IMR-90 (cell line): ENCODE measurements at regions not wholly inside any gene's neighbourhood (a gene's known extent, or its start where the extent isn't known, plus 50 kb on each side); places are given as distances from the start of the nearest gene placed in this dataset.
"Not testable (repeated sequence)": the region's sequence is repeated elsewhere in the genome, so short reads cannot be mapped to it uniquely, and the experiment has no call there.

Source experiments
- ATAC-seq: fragments of 200-7000 bp; cut with Tn5 transposase; 2 replicates; pipeline ENCODE4 v1.9.1; 2020; ENCODE audit warnings: low read depth, mild to moderate bottlenecking, moderate library complexity
- BruUV-seq: library from RNA; stranded (reverse); fragments of 400-500 nt; replicated peaks from 2 replicates; lab custom pipeline; 2021; lab: Mats Ljungman, UMichigan
- CTCF ChIA-PET: fragments of 300-600 bp; formaldehyde crosslinking; extraction: SDS; loops from one replicate; lab custom pipeline; 2021; ENCODE audit warnings: antibody characterized with exemption; lab: Yijun Ruan, JAX
- POLR2A ChIA-PET: fragments of 300-600 bp; sonication (Branson Sonifier 250); formaldehyde crosslinking; loops from one replicate; lab custom pipeline; 2022; ENCODE audit warnings: antibody characterized with exemption; ENCODE audit not compliant: unreplicated experiment; lab: Charles Lee
- DNase-seq: peaks from one replicate; pipeline ENCODE4 v3.0.0; 2013
- H2AFZ ChIP-seq: replicated peaks from 2 replicates; pipeline ENCODE3; 2013; ENCODE audit warnings: low read length, mild to moderate bottlenecking; ENCODE audit not compliant: poor library complexity
- H2AK5ac ChIP-seq: 2 replicates; pipeline ENCODE4 v1.6.1; 2013; ENCODE audit warnings: low read depth, low read length, inconsistent platforms
- H2AK9ac ChIP-seq: replicated peaks from 2 replicates; pipeline ENCODE3; 2013; ENCODE audit warnings: mild to moderate bottlenecking, low read depth, low read length, moderate library complexity; ENCODE audit not compliant: poor library complexity
- H2BK120ac ChIP-seq: 2 replicates; pipeline ENCODE4 v1.6.1; 2013; ENCODE audit warnings: low read depth, low read length, inconsistent platforms
- H2BK15ac ChIP-seq: 3 replicates; pipeline ENCODE4 v1.6.1; 2013; ENCODE audit warnings: low read depth, low read length, inconsistent platforms
- H2BK20ac ChIP-seq: 2 replicates; pipeline ENCODE4 v1.6.1; 2013; ENCODE audit warnings: low read depth, mild to moderate bottlenecking, inconsistent platforms, low read length, moderate library complexity
- H2BK5ac ChIP-seq: 2 replicates; pipeline ENCODE4 v1.6.1; 2013; ENCODE audit warnings: mild to moderate bottlenecking, low read depth, low read length, inconsistent platforms; ENCODE audit not compliant: poor library complexity, severe bottlenecking
- H3K14ac ChIP-seq: replicated peaks from 2 replicates; pipeline ENCODE4 v1.6.1; 2013; ENCODE audit warnings: low read depth, low read length, inconsistent platforms
- H3K18ac ChIP-seq: 2 replicates; pipeline ENCODE4 v1.6.1; 2013; ENCODE audit warnings: low read depth, low read length, control low read depth
- H3K23ac ChIP-seq: 2 replicates; pipeline ENCODE4 v1.6.1; 2013; ENCODE audit warnings: low read depth, low read length, inconsistent platforms
- H3K27ac ChIP-seq: 2 replicates; pipeline ENCODE4 v1.5.1; 2013; ENCODE audit warnings: mild to moderate bottlenecking, control low read depth, low read length; ENCODE audit not compliant: insufficient read depth
- H3K27me3 ChIP-seq: 2 replicates; pipeline ENCODE4 v1.6.1; 2013; ENCODE audit warnings: low read length; ENCODE audit not compliant: control insufficient read depth, insufficient read depth
- H3K36me3 ChIP-seq: 2 replicates; pipeline ENCODE4 v1.6.1; 2013; ENCODE audit warnings: low read length, mixed read lengths; ENCODE audit not compliant: control insufficient read depth, insufficient read depth
- H3K4ac ChIP-seq: 2 replicates; pipeline ENCODE4 v1.6.1; 2013; ENCODE audit warnings: low read depth, low read length, inconsistent platforms
- H3K4me1 ChIP-seq: 2 replicates; pipeline ENCODE4 v1.6.1; 2013; ENCODE audit warnings: low read length, mixed read lengths; ENCODE audit not compliant: control insufficient read depth, insufficient read depth
- H3K4me2 ChIP-seq: 2 replicates; pipeline ENCODE4 v1.6.1; 2013; ENCODE audit warnings: low read depth, mild to moderate bottlenecking, control low read depth, low read length, moderate library complexity
- H3K4me3 ChIP-seq: 2 replicates; pipeline ENCODE4 v1.5.1; 2013; ENCODE audit warnings: low read depth, mild to moderate bottlenecking, control low read depth, low read length, moderate library complexity; ENCODE audit not compliant: insufficient read depth
- H3K56ac ChIP-seq: 2 replicates; pipeline ENCODE4 v1.6.1; 2013; ENCODE audit warnings: low read length, inconsistent platforms; ENCODE audit not compliant: insufficient read depth; ENCODE audit errors: extremely low read depth
- H3K79me1 ChIP-seq, 2 experiments: 2 replicates each; pipeline ENCODE4 v1.6.1; 2013; ENCODE audit warnings: low read length in 2 of 2, inconsistent platforms in 1 of 2, low read depth in 1 of 2
- H3K9ac ChIP-seq: 2 replicates; pipeline ENCODE4 v1.6.1; 2013; ENCODE audit warnings: low read depth, low read length, control low read depth
- H3K9me1 ChIP-seq: 2 replicates; pipeline ENCODE4 v1.6.1; 2013; ENCODE audit warnings: low read length, inconsistent platforms; ENCODE audit not compliant: insufficient read depth
- H3K9me3 ChIP-seq: 2 replicates; pipeline ENCODE4 v1.6.1; 2013; ENCODE audit warnings: low read length; ENCODE audit not compliant: control insufficient read depth, insufficient read depth
- H4K20me1 ChIP-seq: 2 replicates; pipeline ENCODE4 v1.6.1; 2013; ENCODE audit warnings: low read length, inconsistent platforms; ENCODE audit not compliant: insufficient read depth
- H4K5ac ChIP-seq: 2 replicates; pipeline ENCODE4 v1.6.1; 2013; ENCODE audit warnings: mild to moderate bottlenecking, low read depth, low read length, control low read depth
- H4K8ac ChIP-seq, 2 experiments: 2 replicates each; pipeline ENCODE4 v1.6.1; 2013; ENCODE audit warnings: low read depth in 2 of 2, low read length in 2 of 2, control low read depth in 1 of 2, inconsistent platforms in 1 of 2
- H4K91ac ChIP-seq: 2 replicates; pipeline ENCODE4 v1.6.1; 2013; ENCODE audit warnings: low read depth, low read length, inconsistent platforms; ENCODE audit not compliant: insufficient read depth
- WGBS, 2 experiments: methylation state at CpG; one replicate each; pipeline versions ENCODE4 v1.1.5 to v1.1.7; 2013; ENCODE audit warnings: missing lambda C conversion rate in 2 of 2; ENCODE audit not compliant: insufficient read length in 1 of 2; ENCODE audit errors: extremely low coverage in 2 of 2; 5-methylcytosine and 5-hydroxymethylcytosine counted together
- dilution Hi-C: fragments of 300-500 bp; cut with HindIII; formaldehyde crosslinking; loops from one replicate; pipeline ENCODE4 v1.14.3; 2018; ENCODE audit warnings: low sequenced_read_pairs; ENCODE audit not compliant: unreplicated experiment
- in situ Hi-C: fragments of 300-500 bp; cut with MboI; formaldehyde crosslinking; loops from 3 replicates; pipeline ENCODE4 v1.14.3; 2019; ENCODE audit warnings: low sequenced_read_pairs, inconsistent platforms, mixed read lengths
- intact Hi-C: fragments of 100-400 bp; cut with micrococcal nuclease; formaldehyde crosslinking; loops from 2 replicates; pipeline ENCODE4 v1.10.0; 2022

- H3K4me2 ChIP-seq, H2BK20ac ChIP-seq, H3K36me3 ChIP-seq, H4K20me1 ChIP-seq, H4K91ac ChIP-seq, in situ Hi-C loops, DNase-seq, H4K5ac ChIP-seq, H2AFZ ChIP-seq, H3K27ac ChIP-seq, H2AK9ac ChIP-seq, H3K23ac ChIP-seq, H3K4me3 ChIP-seq, BruUV-seq, H3K56ac ChIP-seq, H4K8ac ChIP-seq, H2BK120ac ChIP-seq, POLR2A ChIA-PET, H3K9me3 ChIP-seq, H3K14ac ChIP-seq, intact Hi-C loops, CTCF ChIA-PET, H2AK5ac ChIP-seq, H3K4me1 ChIP-seq, H2BK15ac ChIP-seq, H3K79me1 ChIP-seq, dilution Hi-C loops, H3K4ac ChIP-seq, H3K9ac ChIP-seq, H3K27me3 ChIP-seq, H2BK5ac ChIP-seq, H3K18ac ChIP-seq, H3K9me1 ChIP-seq: not testable (repeated sequence)
- 86% methylated on average over 3 of the region's 5 CpGs; no CpG with 5 or more reads in 1 of the 2 experiments for whole genome bisulfite sequencing, 2 experiments
- ATAC-seq: peak; percentile 67; the same call in 1 of the 2 replicates
Measured at GRCh38 chrY:10999715-11000114, 1472.0 kb downstream of the TSPY10 start.

- H2BK120ac ChIP-seq, H3K4me1 ChIP-seq, H3K4me2 ChIP-seq, H2BK20ac ChIP-seq, H3K9me1 ChIP-seq, H3K4ac ChIP-seq, in situ Hi-C loops, H3K79me1 ChIP-seq, H2AK9ac ChIP-seq, H3K56ac ChIP-seq, ATAC-seq, H4K8ac ChIP-seq, H4K5ac ChIP-seq, H3K23ac ChIP-seq, CTCF ChIA-PET, H2AK5ac ChIP-seq, H2AFZ ChIP-seq, H2BK15ac ChIP-seq, H2BK5ac ChIP-seq, H3K27me3 ChIP-seq, H3K4me3 ChIP-seq, H4K20me1 ChIP-seq, dilution Hi-C loops, H3K9ac ChIP-seq, H3K9me3 ChIP-seq, DNase-seq, H3K36me3 ChIP-seq, POLR2A ChIA-PET, H3K27ac ChIP-seq, BruUV-seq, H3K14ac ChIP-seq, intact Hi-C loops, H3K18ac ChIP-seq, H4K91ac ChIP-seq: not testable (repeated sequence)
- no CpG with 5 or more reads among the region's 3 CpGs for WGBS, 2 experiments
Measured at GRCh38 chrY:11014229-11014628, 1486.5 kb downstream of the TSPY10 start.
